CD8-positive, alpha-beta memory T cell (primary cell): ENCODE measurements at regions not wholly inside any gene's neighbourhood (a gene's known extent, or its start where the extent isn't known, plus 50 kb on each side); places are given as distances from the start of the nearest gene placed in this dataset.

ENCODE experiments used
- CTCF ChIA-PET: fragments of 350-600 bp; sonication (Branson Sonifier 250); formaldehyde crosslinking; loops from one replicate; lab custom pipeline; 2021; ENCODE audit warnings: antibody characterized with exemption; lab: Charles Lee
- POLR2A ChIA-PET: fragments of 350-600 bp; sonication (Branson Sonifier 250); formaldehyde crosslinking; loops from one replicate; lab custom pipeline; 2021; ENCODE audit warnings: antibody characterized with exemption; lab: Charles Lee
- DNase-seq, 5 donors: peaks; one replicate each; pipeline versions ENCODE4 v3.0.0 to v3.0.0-alpha.2; 2020 to 2022; ENCODE audit warnings: mixed read lengths in 1 of 5
- H3K27ac ChIP-seq: one replicate; pipeline ENCODE4 v1.7.0; 2013; ENCODE audit warnings: low read depth, mild to moderate bottlenecking, low read length, moderate library complexity
- H3K27me3 ChIP-seq: 2 replicates; pipeline ENCODE4 v1.7.0; 2013; ENCODE audit warnings: low read length, mild to moderate bottlenecking; ENCODE audit not compliant: insufficient read depth, poor library complexity, severe bottlenecking
- H3K36me3 ChIP-seq: 2 replicates; pipeline ENCODE4 v1.7.0; 2013; ENCODE audit warnings: mild to moderate bottlenecking, low read length, moderate library complexity; ENCODE audit not compliant: insufficient read depth
- H3K4me1 ChIP-seq: 2 replicates; pipeline ENCODE4 v1.7.0; 2013; ENCODE audit warnings: mild to moderate bottlenecking, low read length, moderate library complexity; ENCODE audit not compliant: insufficient read depth
- H3K4me3 ChIP-seq: 2 replicates; pipeline ENCODE4 v1.7.0; 2013; ENCODE audit warnings: mild to moderate bottlenecking, low read length
- H3K9me3 ChIP-seq: 2 replicates; pipeline ENCODE4 v1.7.0; 2013; ENCODE audit warnings: mild to moderate bottlenecking, low read length
- H3K27ac Mint-ChIP-seq, 8 donors: one replicate each; pipeline ENCODE4 v1.8.0; 2020 to 2021; ENCODE audit warnings: mixed read lengths in 8 of 8, mild to moderate bottlenecking in 6 of 8, inconsistent platforms in 3 of 8, moderate library complexity in 3 of 8
- H3K27me3 Mint-ChIP-seq, 2 donors: one replicate each; pipeline ENCODE4 v1.8.0; 2020 to 2021; ENCODE audit warnings: mixed read lengths in 2 of 2, mild to moderate bottlenecking in 1 of 2, moderate library complexity in 1 of 2
- H3K36me3 Mint-ChIP-seq, 3 donors: one replicate each; pipeline ENCODE4 v1.8.0; 2020 to 2021; ENCODE audit warnings: mixed read lengths in 3 of 3, inconsistent platforms in 1 of 3, mild to moderate bottlenecking in 1 of 3
- H3K4me1 Mint-ChIP-seq, 3 donors: one replicate each; pipeline ENCODE4 v1.8.0; 2020 to 2021; ENCODE audit warnings: mixed read lengths in 3 of 3, inconsistent platforms in 1 of 3, mild to moderate bottlenecking in 1 of 3
- H3K4me3 Mint-ChIP-seq, 7 donors: one replicate each; pipeline ENCODE4 v1.8.0; 2020 to 2021; ENCODE audit warnings: mixed read lengths in 7 of 7, mild to moderate bottlenecking in 6 of 7, moderate library complexity in 4 of 7, inconsistent platforms in 2 of 7
- H3K9me3 Mint-ChIP-seq, 5 donors: one replicate each; pipeline ENCODE4 v1.8.0; 2020 to 2022; ENCODE audit warnings: mixed read lengths in 5 of 5, mild to moderate bottlenecking in 3 of 5, moderate library complexity in 2 of 5, inconsistent platforms in 1 of 5

DNA sequence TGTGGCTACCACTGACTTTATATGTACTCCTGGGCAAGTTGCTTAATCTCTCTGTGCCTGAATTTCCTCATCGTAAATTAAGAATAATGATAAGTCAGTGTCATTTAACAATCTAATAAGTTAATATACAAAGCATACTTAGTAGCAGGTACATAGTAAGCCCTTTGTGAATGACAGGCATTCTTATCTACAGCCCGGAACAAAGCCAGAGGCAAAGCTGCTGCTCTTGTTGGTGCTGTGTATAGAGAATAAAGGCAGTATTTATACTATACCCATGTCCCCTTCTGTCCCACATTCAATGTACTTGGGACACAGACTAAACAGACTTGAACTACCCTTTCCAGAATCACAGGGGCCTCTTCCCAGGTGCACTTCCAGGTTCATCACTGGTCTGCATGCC, 229.7 kb upstream of the NCAM1 start:
- H3K9me3 Mint-ChIP-seq, result peaks cover 0 to 1% (median 0%) of the 10 kb centered on the region in 5 donors
- no peaks in the 10 kb centered on the region for H3K36me3 ChIP-seq
- POLR2A ChIA-PET, result no interaction called here
- CTCF ChIA-PET, result no interaction called here
- peaks cover 4 to 9% of the 10 kb centered on the region in 2 donors for H3K27me3 Mint-ChIP-seq
- H3K27me3 ChIP-seq, result no peaks in the 10 kb centered on the region
- H3K4me1 ChIP-seq, result no peaks in the 10 kb centered on the region
- no peaks in the 10 kb centered on the region for H3K9me3 ChIP-seq
- no peaks in the 10 kb centered on the region for H3K4me1 Mint-ChIP-seq
- no peak overlapping the region for H3K4me3 Mint-ChIP-seq
- H3K36me3 Mint-ChIP-seq, result no peaks in the 10 kb centered on the region
- H3K4me3 ChIP-seq, result no peak overlapping the region
- no peak for DNase-seq
- H3K27ac ChIP-seq, result no peak overlapping the region
- H3K27ac Mint-ChIP-seq, result no peak overlapping the region

DNA sequence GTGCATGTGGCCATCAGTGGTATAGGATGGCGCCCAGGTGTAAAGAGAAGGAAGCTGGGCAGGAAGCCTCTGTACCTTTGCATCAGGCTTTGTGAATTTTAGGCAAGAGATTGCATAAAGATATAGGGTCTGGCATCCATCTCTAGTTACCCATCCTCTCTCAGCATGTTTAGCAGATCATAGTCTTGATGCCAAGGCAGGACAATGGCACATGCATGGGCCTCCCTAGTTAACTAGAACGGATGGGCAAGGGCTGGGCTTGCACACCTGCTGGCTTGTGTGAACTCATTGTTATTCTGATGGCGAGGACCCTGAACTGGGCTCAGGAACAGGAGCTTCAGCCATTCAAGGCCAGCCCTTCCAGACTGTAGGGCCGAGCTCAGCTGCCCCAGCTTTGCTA, 229.2 kb upstream of the NCAM1 start:
- H3K36me3 Mint-ChIP-seq, result no peaks in the 10 kb centered on the region
- Histone ChIP-seq H3K4me3 (no peak overlapping the region), H3K27ac (no peak overlapping the region), H3K36me3 (no peaks in the 10 kb centered on the region), H3K27me3 (no peaks in the 10 kb centered on the region), H3K9me3 (no peaks in the 10 kb centered on the region), H3K4me1 (no peaks in the 10 kb centered on the region)
- no peak overlapping the region for H3K27ac Mint-ChIP-seq
- H3K4me3 Mint-ChIP-seq, result no peak overlapping the region
- POLR2A ChIA-PET, result no interaction called here
- no peaks in the 10 kb centered on the region for H3K9me3 Mint-ChIP-seq
- peaks cover 4% of the 10 kb centered on the region in 2 donors for H3K27me3 Mint-ChIP-seq
- no peak for DNase-seq
- no peaks in the 10 kb centered on the region for H3K4me1 Mint-ChIP-seq
- CTCF ChIA-PET, result no interaction called here

DNA sequence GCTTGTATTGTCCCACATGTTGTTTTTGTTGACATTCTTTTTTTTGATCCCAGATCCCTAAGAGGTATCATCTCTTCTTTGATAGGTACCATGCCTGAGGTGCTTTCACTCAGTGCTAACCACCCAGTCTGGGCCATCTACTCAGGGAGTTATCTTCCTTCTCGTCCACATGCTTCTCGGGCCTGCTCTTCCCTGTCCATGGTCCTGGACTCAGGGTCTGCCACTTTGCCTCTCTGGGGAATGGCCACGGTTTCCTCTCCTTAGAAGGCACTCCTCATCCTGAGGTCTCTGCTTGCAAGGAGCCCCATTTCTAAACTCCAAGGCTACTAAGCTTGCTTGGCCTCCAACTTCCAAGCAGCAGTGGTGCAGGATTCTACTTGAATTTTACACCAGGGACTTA, 227.0 kb upstream of the NCAM1 start:
- no peak overlapping the region for H3K4me3 ChIP-seq
- H3K27me3 ChIP-seq, result no peaks in the 10 kb centered on the region
- H3K4me1 ChIP-seq, result no peaks in the 10 kb centered on the region
- Mint-ChIP-seq H3K27me3 (peaks cover 2 to 4% of the 10 kb centered on the region in 2 donors), H3K4me3 (no peak overlapping the region), H3K36me3 (no peaks in the 10 kb centered on the region), H3K27ac (no peak overlapping the region), H3K4me1 (no peaks in the 10 kb centered on the region), H3K9me3 (no peaks in the 10 kb centered on the region)
- POLR2A ChIA-PET, result no interaction called here
- no peak for DNase-seq
- no peaks in the 10 kb centered on the region for H3K9me3 ChIP-seq
- no peak overlapping the region for H3K27ac ChIP-seq
- no peaks in the 10 kb centered on the region for H3K36me3 ChIP-seq
- CTCF ChIA-PET, result no interaction called here

DNA sequence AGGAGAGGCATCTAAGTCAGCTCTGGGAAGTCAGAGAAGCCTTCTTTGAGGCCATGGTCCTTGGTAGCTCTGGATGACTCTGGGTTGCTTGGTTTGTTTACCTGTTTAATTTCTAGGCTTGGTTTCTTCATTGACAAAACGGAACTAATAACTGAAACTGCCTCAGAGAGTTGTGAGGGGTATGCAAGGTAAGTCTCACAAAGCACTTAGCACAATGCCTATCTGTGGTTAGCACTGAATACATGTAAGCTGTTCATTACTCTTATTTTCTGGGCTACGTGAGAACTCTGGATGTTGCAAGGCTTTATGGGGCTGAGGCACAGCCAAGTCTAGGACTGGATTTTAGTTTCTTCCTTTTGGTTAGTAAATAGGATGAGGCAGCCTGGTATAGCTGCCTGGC, 225.8 kb upstream of the NCAM1 start:
- DNase-seq, result no peak
- Histone ChIP-seq H3K36me3 (no peaks in the 10 kb centered on the region), H3K27ac (no peak overlapping the region), H3K4me1 (no peaks in the 10 kb centered on the region), H3K9me3 (no peaks in the 10 kb centered on the region), H3K4me3 (no peak overlapping the region), H3K27me3 (no peaks in the 10 kb centered on the region)
- Mint-ChIP-seq H3K27ac (no peak overlapping the region), H3K27me3 (peaks cover 2 to 4% of the 10 kb centered on the region in 2 donors), H3K9me3 (no peaks in the 10 kb centered on the region), H3K4me3 (no peak overlapping the region), H3K4me1 (no peaks in the 10 kb centered on the region), H3K36me3 (no peaks in the 10 kb centered on the region)
- POLR2A ChIA-PET, result no interaction called here
- CTCF ChIA-PET, result no interaction called here

DNA sequence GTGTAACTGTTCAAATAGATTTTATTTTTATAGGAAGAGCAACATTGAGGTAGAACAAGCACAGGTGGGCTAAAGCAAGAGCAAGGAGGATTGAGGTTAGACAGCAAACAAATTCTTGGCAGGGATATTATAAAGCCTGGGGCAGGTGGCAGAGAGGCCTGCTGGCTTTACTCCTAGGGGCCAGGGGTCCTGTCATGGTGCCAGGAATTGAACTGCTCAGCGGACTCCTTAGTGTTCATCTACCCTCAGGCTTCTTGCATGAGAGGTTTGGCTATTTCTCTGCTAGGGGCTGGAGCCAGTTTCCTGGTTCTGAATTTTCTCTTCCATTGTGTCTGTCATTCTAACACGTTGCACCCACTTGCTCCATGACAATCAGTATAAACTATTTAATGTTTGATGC, 217.2 kb upstream of the NCAM1 start:
- H3K4me1 ChIP-seq, result no peaks in the 10 kb centered on the region
- Mint-ChIP-seq H3K27ac (no peak overlapping the region), H3K4me3 (no peak overlapping the region), H3K9me3 (peaks cover 0 to 2% (median 0%) of the 10 kb centered on the region in 5 donors), H3K4me1 (no peaks in the 10 kb centered on the region), H3K27me3 (peaks cover 5 to 9% of the 10 kb centered on the region in 2 donors), H3K36me3 (no peaks in the 10 kb centered on the region)
- no peak overlapping the region for H3K27ac ChIP-seq
- H3K36me3 ChIP-seq, result no peaks in the 10 kb centered on the region
- no peaks in the 10 kb centered on the region for H3K27me3 ChIP-seq
- POLR2A ChIA-PET, result no interaction called here
- no peak for DNase-seq
- H3K9me3 ChIP-seq, result no peaks in the 10 kb centered on the region
- CTCF ChIA-PET, result no interaction called here
- H3K4me3 ChIP-seq, result no peak overlapping the region

DNA sequence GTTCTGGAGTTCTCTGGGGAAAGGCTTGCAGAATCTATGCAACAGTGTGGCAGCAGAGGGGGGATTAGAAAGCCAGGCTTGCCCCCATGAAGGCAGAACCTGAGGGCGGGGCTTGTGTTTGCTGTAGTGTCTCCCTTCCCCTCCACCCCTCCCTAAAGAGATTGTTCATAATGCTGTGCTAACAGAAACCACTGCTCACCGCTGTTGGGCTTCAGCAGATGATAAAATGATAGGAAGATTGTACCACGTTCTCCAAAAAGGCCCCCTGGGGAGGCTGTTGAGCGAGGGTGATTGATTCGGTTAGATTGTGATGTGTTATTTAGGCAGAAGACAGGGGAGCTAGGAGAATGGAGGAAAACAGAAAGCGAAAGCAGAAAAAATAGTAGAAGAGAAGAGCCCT, 215.2 kb upstream of the NCAM1 start:
- no peak overlapping the region for H3K4me3 ChIP-seq
- no peaks in the 10 kb centered on the region for H3K36me3 ChIP-seq
- no peaks in the 10 kb centered on the region for H3K9me3 ChIP-seq
- Mint-ChIP-seq H3K4me1 (no peaks in the 10 kb centered on the region), H3K27me3 (peaks cover 5 to 9% of the 10 kb centered on the region in 2 donors), H3K27ac (peak overlapping the region in 2 of 8 donors; percentile 1 to 51), H3K9me3 (peaks cover 0 to 2% (median 0%) of the 10 kb centered on the region in 5 donors), H3K36me3 (no peaks in the 10 kb centered on the region), H3K4me3 (peak overlapping the region in 2 of 7 donors; percentile 15 to 54)
- CTCF ChIA-PET, result no interaction called here
- H3K27ac ChIP-seq, result no peak overlapping the region
- DNase-seq, result no peak
- H3K27me3 ChIP-seq, result no peaks in the 10 kb centered on the region
- no peaks in the 10 kb centered on the region for H3K4me1 ChIP-seq
- POLR2A ChIA-PET, result no interaction called here

DNA sequence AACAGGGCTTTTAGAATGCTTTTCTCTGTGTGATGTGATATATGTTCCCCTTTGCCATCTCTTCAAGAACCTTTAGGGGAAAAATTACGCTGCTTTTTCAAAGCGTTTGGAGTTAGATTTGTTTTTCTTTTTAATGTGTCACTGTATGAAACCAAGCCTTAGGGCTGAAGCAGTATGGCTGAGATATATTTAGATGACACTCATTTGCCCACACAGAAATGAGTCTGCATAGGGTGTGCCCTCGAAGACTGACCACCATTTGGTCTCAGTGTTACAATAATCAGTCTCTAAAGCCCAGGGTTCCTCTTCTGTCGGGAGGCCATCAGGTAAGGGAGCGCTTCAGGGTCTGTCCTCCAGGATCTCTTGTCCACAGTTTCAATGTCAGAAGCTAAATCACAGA, 213.0 kb upstream of the NCAM1 start:
- no peak overlapping the region for H3K27ac Mint-ChIP-seq
- no peak overlapping the region for H3K4me3 ChIP-seq
- H3K9me3 ChIP-seq, result no peaks in the 10 kb centered on the region
- DNase-seq, result no peak
- H3K4me3 Mint-ChIP-seq, result no peak overlapping the region
- H3K27me3 Mint-ChIP-seq, result peaks cover 4 to 5% of the 10 kb centered on the region in 2 donors
- H3K36me3 ChIP-seq, result no peaks in the 10 kb centered on the region
- H3K27me3 ChIP-seq, result no peaks in the 10 kb centered on the region
- CTCF ChIA-PET, result no interaction called here
- H3K4me1 ChIP-seq, result no peaks in the 10 kb centered on the region
- H3K36me3 Mint-ChIP-seq, result no peaks in the 10 kb centered on the region
- H3K4me1 Mint-ChIP-seq, result no peaks in the 10 kb centered on the region
- no peak overlapping the region for H3K27ac ChIP-seq
- POLR2A ChIA-PET, result no interaction called here
- peaks cover 0 to 2% (median 0%) of the 10 kb centered on the region in 5 donors for H3K9me3 Mint-ChIP-seq

DNA sequence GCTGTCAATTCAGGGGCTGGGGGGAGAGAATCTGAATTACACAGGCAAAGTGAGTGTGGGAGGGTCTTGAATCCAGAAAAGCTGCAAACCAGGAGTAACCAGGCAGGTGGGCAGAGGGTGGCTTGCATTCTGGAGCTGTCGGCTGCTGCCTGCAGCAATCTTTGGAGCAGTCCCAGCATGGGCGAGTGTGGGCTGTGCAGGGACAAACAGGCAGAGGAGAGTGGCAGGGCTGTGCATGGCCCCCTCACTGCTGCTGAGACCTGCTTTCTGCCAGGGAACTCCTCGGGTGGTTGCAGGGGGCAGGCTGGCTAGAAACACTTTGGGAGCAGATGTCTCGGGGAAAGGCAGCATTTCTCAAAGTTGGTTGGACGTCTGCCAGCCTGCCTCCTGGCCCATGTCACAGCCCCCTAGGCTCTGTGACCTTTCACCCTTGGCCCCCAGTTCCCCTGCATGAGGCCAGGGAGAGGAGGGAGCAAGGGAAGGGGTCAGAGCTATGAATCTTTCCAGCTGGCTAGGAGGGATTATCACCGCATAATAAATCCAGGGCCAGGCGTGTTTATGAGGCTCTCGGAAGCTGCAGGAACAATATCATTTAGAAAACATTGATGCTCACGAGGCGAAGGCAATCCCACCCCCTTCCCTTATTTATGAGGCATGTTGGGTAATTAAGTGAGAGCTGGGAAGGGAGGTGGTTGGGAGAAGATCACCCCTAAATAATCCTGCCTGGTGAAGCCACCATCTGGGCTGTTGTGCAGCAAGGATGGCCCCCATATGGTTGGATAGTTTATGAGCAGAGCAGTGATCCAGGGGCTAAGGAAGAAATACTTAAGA, 212.3 kb upstream of the NCAM1 start:
- H3K4me3 ChIP-seq, result no peak overlapping the region
- no peaks in the 10 kb centered on the region for H3K4me1 ChIP-seq
- Mint-ChIP-seq H3K4me1 (no peaks in the 10 kb centered on the region), H3K27me3 (peaks cover 4 to 5% of the 10 kb centered on the region in 2 donors), H3K27ac (no peak overlapping the region), H3K36me3 (no peaks in the 10 kb centered on the region), H3K9me3 (peaks cover 0 to 2% (median 0%) of the 10 kb centered on the region in 5 donors), H3K4me3 (no peak overlapping the region)
- ChIA-PET CTCF (no interaction called here), POLR2A (no interaction called here)
- H3K27ac ChIP-seq, result no peak overlapping the region
- DNase-seq, result no peak
- H3K27me3 ChIP-seq, result no peaks in the 10 kb centered on the region
- H3K36me3 ChIP-seq, result no peaks in the 10 kb centered on the region
- no peaks in the 10 kb centered on the region for H3K9me3 ChIP-seq
